HEK293 (cell line): ENCODE measurements at regions not wholly inside any gene's neighbourhood (a gene's known extent, or its start where the extent isn't known, plus 50 kb on each side); places are given as distances from the start of the nearest gene placed in this dataset.

Experiments
- CTCF ChIA-PET: fragments of 350-600 bp; formaldehyde crosslinking; extraction: SDS; loops from one replicate; lab custom pipeline; 2021; ENCODE audit warnings: antibody characterized with exemption; lab: Yijun Ruan, JAX
- POLR2A ChIA-PET: fragments of 300-600 bp; formaldehyde crosslinking; extraction: SDS; loops from one replicate; lab custom pipeline; 2020; ENCODE audit warnings: antibody characterized with exemption, inconsistent platforms; lab: Yijun Ruan, JAX
- H3K27ac ChIP-seq: fragments of 200-500 bp; sonication (Bioruptor generic); 2 replicates; pipeline ENCODE4 v1.5.1; 2014; ENCODE audit warnings: low read depth, low read length, control low read depth, inconsistent platforms; ENCODE audit errors: extremely low read depth
- H3K36me3 ChIP-seq, 2 experiments: fragments of 200-500 bp in 1 of 2; sonication (Bioruptor generic) in 1 of 2; 1 replicate in 1 of 2; 2 replicates in 1 of 2; pipeline ENCODE4 v1.5.1; 2014 to 2017; ENCODE audit warnings: inconsistent platforms in 2 of 2, low read length in 2 of 2; ENCODE audit not compliant: control insufficient read depth in 2 of 2, insufficient read depth in 1 of 2
- H3K4me1 ChIP-seq: fragments of 200-500 bp; sonication (Bioruptor generic); 2 replicates; pipeline ENCODE4 v1.5.1; 2014; ENCODE audit warnings: mild to moderate bottlenecking, low read length, inconsistent platforms; ENCODE audit not compliant: control insufficient read depth, insufficient read depth
- H3K4me3 ChIP-seq: 2 replicates; pipeline ENCODE4 v1.5.1; 2011; ENCODE audit warnings: low read depth, mild to moderate bottlenecking, control low read depth, low read length, moderate library complexity
- H3K9me3 ChIP-seq: fragments of 200-500 bp; sonication (Bioruptor generic); 2 replicates; pipeline ENCODE4 v1.5.1; 2014; ENCODE audit warnings: low read depth, low read length, inconsistent platforms; ENCODE audit not compliant: control insufficient read depth, insufficient read depth
- KLF7 ChIP-seq: fragments of 450-650 bp; formaldehyde crosslinking; IDR thresholded peaks from 2 replicates; pipeline ENCODE4 v1.5.1; 2016; ENCODE audit warnings: missing biosample characterization, missing genetic modification characterization, borderline replicate concordance
- OVOL3 ChIP-seq: fragments of 450-650 bp; formaldehyde crosslinking; IDR thresholded peaks from 2 replicates; pipeline ENCODE4 v1.5.1; 2016; ENCODE audit warnings: missing biosample characterization, missing genetic modification characterization
- SALL2 ChIP-seq: fragments of 450-650 bp; formaldehyde crosslinking; IDR thresholded peaks from 2 replicates; pipeline ENCODE4 v1.5.0; 2017; ENCODE audit warnings: missing biosample characterization, mild to moderate bottlenecking, missing genetic modification characterization, borderline replicate concordance
- SP2 ChIP-seq: fragments of 450-650 bp; formaldehyde crosslinking; IDR thresholded peaks from 2 replicates; pipeline ENCODE4 v1.5.1; 2016; ENCODE audit warnings: missing biosample characterization, missing genetic modification characterization
- WT1 ChIP-seq: fragments of 450-650 bp; formaldehyde crosslinking; IDR thresholded peaks from 2 replicates; pipeline ENCODE4 v1.5.1; 2016; ENCODE audit warnings: missing biosample characterization, missing genetic modification characterization
- ZBTB1 ChIP-seq: fragments of 450-650 bp; formaldehyde crosslinking; IDR thresholded peaks from 2 replicates; pipeline ENCODE4 v1.5.1; 2016; ENCODE audit warnings: missing biosample characterization, missing genetic modification characterization
- ZEB2 ChIP-seq: fragments of 450-650 bp; formaldehyde crosslinking; IDR thresholded peaks from 2 replicates; pipeline ENCODE4 v1.5.1; 2016; ENCODE audit warnings: missing biosample characterization, missing genetic modification characterization
- ZFP69B ChIP-seq: fragments of 450-650 bp; formaldehyde crosslinking; IDR thresholded peaks from 2 replicates; pipeline ENCODE4 v1.5.1; 2016; ENCODE audit warnings: missing biosample characterization, missing genetic modification characterization
- ZNF133 ChIP-seq: fragments of 450-650 bp; formaldehyde crosslinking; IDR thresholded peaks from 2 replicates; pipeline ENCODE4 v1.5.1; 2016; ENCODE audit warnings: missing biosample characterization, missing genetic modification characterization
- ZNF155 ChIP-seq: fragments of 450-650 bp; formaldehyde crosslinking; IDR thresholded peaks from 2 replicates; pipeline ENCODE4 v1.5.1; 2016; ENCODE audit warnings: missing biosample characterization, missing genetic modification characterization
- ZNF184 ChIP-seq: fragments of 450-650 bp; IDR thresholded peaks from 2 replicates; pipeline ENCODE4 v1.5.1; 2018; ENCODE audit warnings: missing biosample characterization, mild to moderate bottlenecking, missing genetic modification characterization
- ZNF2 ChIP-seq: fragments of 450-650 bp; formaldehyde crosslinking; IDR thresholded peaks from 2 replicates; pipeline ENCODE4 v1.5.1; 2016; ENCODE audit warnings: missing biosample characterization, missing genetic modification characterization
- ZNF239 ChIP-seq: fragments of 450-650 bp; formaldehyde crosslinking; IDR thresholded peaks from 2 replicates; pipeline ENCODE4 v1.5.1; 2016; ENCODE audit warnings: missing biosample characterization, missing genetic modification characterization
- ZNF248 ChIP-seq: fragments of 450-650 bp; formaldehyde crosslinking; IDR thresholded peaks from 2 replicates; pipeline ENCODE4 v1.5.1; 2017; ENCODE audit warnings: missing biosample characterization, missing genetic modification characterization
- ZNF292 ChIP-seq: fragments of 450-650 bp; formaldehyde crosslinking; IDR thresholded peaks from 2 replicates; pipeline ENCODE4 v1.5.1; 2016; ENCODE audit warnings: low read depth, missing biosample characterization, missing genetic modification characterization, borderline replicate concordance
- ZNF302 ChIP-seq: fragments of 450-650 bp; formaldehyde crosslinking; IDR thresholded peaks from 2 replicates; pipeline ENCODE4 v1.5.1; 2016; ENCODE audit warnings: missing biosample characterization, missing genetic modification characterization, low read depth
- ZNF391 ChIP-seq: fragments of 450-650 bp; formaldehyde crosslinking; IDR thresholded peaks from 2 replicates; pipeline ENCODE4 v1.5.1; 2016; ENCODE audit warnings: low read depth, missing biosample characterization, missing genetic modification characterization, borderline replicate concordance
- ZNF514 ChIP-seq: fragments of 450-650 bp; formaldehyde crosslinking; IDR thresholded peaks from 2 replicates; pipeline ENCODE4 v1.5.1; 2016; ENCODE audit warnings: missing biosample characterization, missing genetic modification characterization
- ZNF530 ChIP-seq: fragments of 450-650 bp; formaldehyde crosslinking; IDR thresholded peaks from 2 replicates; pipeline ENCODE4 v1.5.1; 2016; ENCODE audit warnings: low read depth, missing biosample characterization, missing genetic modification characterization
- ZNF548 ChIP-seq: fragments of 450-650 bp; formaldehyde crosslinking; IDR thresholded peaks from 2 replicates; pipeline ENCODE4 v1.5.1; 2016; ENCODE audit warnings: missing biosample characterization, missing genetic modification characterization
- ZNF600 ChIP-seq: fragments of 450-650 bp; formaldehyde crosslinking; IDR thresholded peaks from 2 replicates; pipeline ENCODE4 v1.5.1; 2016; ENCODE audit warnings: missing biosample characterization, missing genetic modification characterization
- ZNF747 ChIP-seq: fragments of 450-650 bp; formaldehyde crosslinking; IDR thresholded peaks from 2 replicates; pipeline ENCODE4 v1.5.1; 2016; ENCODE audit warnings: missing biosample characterization, missing genetic modification characterization
- ZNF777 ChIP-seq: fragments of 450-650 bp; formaldehyde crosslinking; IDR thresholded peaks from 2 replicates; pipeline ENCODE4 v1.5.1; 2017; ENCODE audit warnings: missing biosample characterization, missing genetic modification characterization, borderline replicate concordance
- ZNF830 ChIP-seq: fragments of 450-650 bp; IDR thresholded peaks from 2 replicates; pipeline ENCODE4 v1.5.0; 2018; ENCODE audit warnings: missing biosample characterization, missing genetic modification characterization, low read depth, mild to moderate bottlenecking, moderate library complexity
- ZSCAN5A ChIP-seq: fragments of 450-650 bp; formaldehyde crosslinking; IDR thresholded peaks from 2 replicates; pipeline ENCODE4 v1.5.1; 2016; ENCODE audit warnings: missing biosample characterization, missing genetic modification characterization
- TF ChIP-seq, protein P1 (sequence below): fragments of 450-650 bp; formaldehyde crosslinking; IDR thresholded peaks from 2 replicates; pipeline ENCODE4 v1.5.1; 2017; ENCODE audit warnings: missing biosample characterization, missing genetic modification characterization
- TF ChIP-seq, protein P2 (sequence below): IDR thresholded peaks from 2 replicates; pipeline ENCODE4 v1.6.1; 2011; ENCODE audit warnings: mild to moderate bottlenecking, low read depth, low read length, borderline replicate concordance

DNA sequence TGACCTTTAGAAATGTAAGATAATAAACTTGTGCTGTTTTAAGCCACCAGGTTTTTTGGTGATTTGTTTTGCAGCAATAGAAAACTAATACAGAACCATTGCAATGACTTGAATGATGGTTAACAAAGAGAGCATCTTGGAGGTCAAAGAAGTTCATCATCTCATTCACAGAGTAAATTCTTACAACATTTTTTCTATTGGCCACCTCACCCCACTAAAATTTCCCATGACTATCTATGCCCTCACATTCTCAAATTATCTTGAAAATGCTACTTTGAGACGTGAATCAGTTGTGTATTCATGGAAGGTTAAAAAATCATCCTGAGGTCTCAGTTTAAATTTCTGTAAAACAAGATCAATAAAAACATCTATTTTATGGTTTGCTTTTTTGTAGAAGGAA is 754.2 kb downstream of the SORCS1 start:
- no peaks in the 10 kb centered on the region for H3K9me3 ChIP-seq
- no peak overlapping the region for H3K27ac ChIP-seq
- CTCF ChIA-PET = no interaction called here
- H3K4me1 ChIP-seq = no peaks in the 10 kb centered on the region
- TF ChIP-seq ZNF830 (tag by site-specific recombination) = no peak
- TF ChIP-seq, protein P1, sequence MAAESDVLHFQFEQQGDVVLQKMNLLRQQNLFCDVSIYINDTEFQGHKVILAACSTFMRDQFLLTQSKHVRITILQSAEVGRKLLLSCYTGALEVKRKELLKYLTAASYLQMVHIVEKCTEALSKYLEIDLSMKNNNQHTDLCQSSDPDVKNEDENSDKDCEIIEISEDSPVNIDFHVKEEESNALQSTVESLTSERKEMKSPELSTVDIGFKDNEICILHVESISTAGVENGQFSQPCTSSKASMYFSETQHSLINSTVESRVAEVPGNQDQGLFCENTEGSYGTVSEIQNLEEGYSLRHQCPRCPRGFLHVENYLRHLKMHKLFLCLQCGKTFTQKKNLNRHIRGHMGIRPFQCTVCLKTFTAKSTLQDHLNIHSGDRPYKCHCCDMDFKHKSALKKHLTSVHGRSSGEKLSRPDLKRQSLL (tag by site-specific recombination) = no peak
- no peak for TF ChIP-seq ZFP69B (tag by site-specific recombination)
- TF ChIP-seq ZNF548 (tag by site-specific recombination) = no peak
- TF ChIP-seq ZNF292 = no peak
- TF ChIP-seq ZSCAN5A (tag by site-specific recombination) = no peak
- TF ChIP-seq ZNF302 (tag by site-specific recombination) = no peak
- no peak for TF ChIP-seq ZNF155 (tag by site-specific recombination)
- TF ChIP-seq ZNF530 (tag by site-specific recombination) = no peak
- TF ChIP-seq ZNF747 (tag by site-specific recombination) = no peak
- no peak for TF ChIP-seq ZNF248 (tag by site-specific recombination)
- no peak for TF ChIP-seq KLF7 (tag by site-specific recombination)
- TF ChIP-seq ZEB2 = no peak
- no peak for TF ChIP-seq ZNF133
- TF ChIP-seq ZBTB1 (tag by site-specific recombination) = no peak
- no peak for TF ChIP-seq ZNF514 (tag by site-specific recombination)
- no peak for TF ChIP-seq WT1 (tag by site-specific recombination)
- no peak for TF ChIP-seq ZNF184 (tag by site-specific recombination)
- TF ChIP-seq OVOL3 = no peak
- no peak for TF ChIP-seq ZNF239 (tag by site-specific recombination)
- no peaks in the 10 kb centered on the region for H3K36me3 ChIP-seq
- no peak overlapping the region for H3K4me3 ChIP-seq
- POLR2A ChIA-PET = no interaction called here

DNA sequence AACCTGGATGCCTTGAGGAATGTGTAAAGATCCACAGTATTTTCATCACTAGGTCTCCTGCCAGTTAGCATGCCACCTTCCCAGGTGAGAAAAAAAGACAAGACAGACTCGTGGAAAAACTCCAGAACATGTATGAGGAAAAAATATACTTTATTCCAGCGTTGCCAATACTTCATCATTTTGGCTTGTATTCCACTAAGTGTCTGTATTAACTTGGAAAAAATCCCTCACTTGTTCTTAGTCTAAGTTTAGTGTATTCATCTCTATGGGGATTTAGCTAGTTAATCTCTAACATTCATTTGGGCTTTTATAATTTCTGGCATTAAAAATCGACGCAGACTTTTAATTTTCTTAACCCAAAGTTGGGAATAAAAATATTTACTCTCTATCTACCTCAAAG is 759.4 kb downstream of the SORCS1 start:
- ChIA-PET CTCF (interaction anchor here (0.7 kb wide), 1 partner anchor 120 kb away, joined by 5 read pairs; no protein-coding TSS in a partner anchor), POLR2A (no interaction called here)
- Histone ChIP-seq H3K4me1 (peaks cover 5% of the 10 kb centered on the region; the same call in 1 of the 2 replicates), H3K9me3 (no peaks in the 10 kb centered on the region), H3K4me3 (no peak overlapping the region), H3K36me3 (no peaks in the 10 kb centered on the region), H3K27ac (no peak overlapping the region)
- TF ChIP-seq ZNF600 = no peak
- no peak for TF ChIP-seq SP2
- no peak for TF ChIP-seq SALL2
- no peak for TF ChIP-seq ZNF777 (tag by site-specific recombination)
- TF ChIP-seq ZNF2 = no peak
- no peak for TF ChIP-seq ZNF391
- TF ChIP-seq, protein P2, sequence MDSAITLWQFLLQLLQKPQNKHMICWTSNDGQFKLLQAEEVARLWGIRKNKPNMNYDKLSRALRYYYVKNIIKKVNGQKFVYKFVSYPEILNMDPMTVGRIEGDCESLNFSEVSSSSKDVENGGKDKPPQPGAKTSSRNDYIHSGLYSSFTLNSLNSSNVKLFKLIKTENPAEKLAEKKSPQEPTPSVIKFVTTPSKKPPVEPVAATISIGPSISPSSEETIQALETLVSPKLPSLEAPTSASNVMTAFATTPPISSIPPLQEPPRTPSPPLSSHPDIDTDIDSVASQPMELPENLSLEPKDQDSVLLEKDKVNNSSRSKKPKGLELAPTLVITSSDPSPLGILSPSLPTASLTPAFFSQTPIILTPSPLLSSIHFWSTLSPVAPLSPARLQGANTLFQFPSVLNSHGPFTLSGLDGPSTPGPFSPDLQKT = no peak
